GM12875 (cell line): ENCODE measurements at regions not wholly inside any gene's neighbourhood (a gene's known extent, or its start where the extent isn't known, plus 50 kb on each side); places are given as distances from the start of the nearest gene placed in this dataset.

Experiments
- H3K4me3 ChIP-seq: one replicate; pipeline ENCODE4 v1.5.1; 2011; ENCODE audit warnings: low read depth, low read length, control low read depth
- TF ChIP-seq, protein P1 (sequence below): IDR thresholded peaks from 2 replicates; pipeline ENCODE4 v1.5.1; 2011; ENCODE audit warnings: low read depth, mild to moderate bottlenecking, control low read depth, inconsistent platforms, low read length, moderate library complexity, borderline replicate concordance; ENCODE audit not compliant: insufficient read depth

- no peak overlapping the region for H3K4me3 ChIP-seq
- TF ChIP-seq, protein P1, sequence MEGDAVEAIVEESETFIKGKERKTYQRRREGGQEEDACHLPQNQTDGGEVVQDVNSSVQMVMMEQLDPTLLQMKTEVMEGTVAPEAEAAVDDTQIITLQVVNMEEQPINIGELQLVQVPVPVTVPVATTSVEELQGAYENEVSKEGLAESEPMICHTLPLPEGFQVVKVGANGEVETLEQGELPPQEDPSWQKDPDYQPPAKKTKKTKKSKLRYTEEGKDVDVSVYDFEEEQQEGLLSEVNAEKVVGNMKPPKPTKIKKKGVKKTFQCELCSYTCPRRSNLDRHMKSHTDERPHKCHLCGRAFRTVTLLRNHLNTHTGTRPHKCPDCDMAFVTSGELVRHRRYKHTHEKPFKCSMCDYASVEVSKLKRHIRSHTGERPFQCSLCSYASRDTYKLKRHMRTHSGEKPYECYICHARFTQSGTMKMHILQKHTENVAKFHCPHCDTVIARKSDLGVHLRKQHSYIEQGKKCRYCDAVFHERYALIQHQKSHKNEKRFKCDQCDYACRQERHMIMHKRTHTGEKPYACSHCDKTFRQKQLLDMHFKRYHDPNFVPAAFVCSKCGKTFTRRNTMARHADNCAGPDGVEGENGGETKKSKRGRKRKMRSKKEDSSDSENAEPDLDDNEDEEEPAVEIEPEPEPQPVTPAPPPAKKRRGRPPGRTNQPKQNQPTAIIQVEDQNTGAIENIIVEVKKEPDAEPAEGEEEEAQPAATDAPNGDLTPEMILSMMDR = no peak
Observed at GRCh38 chr2:121082191-121082590, 202.8 kb downstream of the TFCP2L1 start.

DNA sequence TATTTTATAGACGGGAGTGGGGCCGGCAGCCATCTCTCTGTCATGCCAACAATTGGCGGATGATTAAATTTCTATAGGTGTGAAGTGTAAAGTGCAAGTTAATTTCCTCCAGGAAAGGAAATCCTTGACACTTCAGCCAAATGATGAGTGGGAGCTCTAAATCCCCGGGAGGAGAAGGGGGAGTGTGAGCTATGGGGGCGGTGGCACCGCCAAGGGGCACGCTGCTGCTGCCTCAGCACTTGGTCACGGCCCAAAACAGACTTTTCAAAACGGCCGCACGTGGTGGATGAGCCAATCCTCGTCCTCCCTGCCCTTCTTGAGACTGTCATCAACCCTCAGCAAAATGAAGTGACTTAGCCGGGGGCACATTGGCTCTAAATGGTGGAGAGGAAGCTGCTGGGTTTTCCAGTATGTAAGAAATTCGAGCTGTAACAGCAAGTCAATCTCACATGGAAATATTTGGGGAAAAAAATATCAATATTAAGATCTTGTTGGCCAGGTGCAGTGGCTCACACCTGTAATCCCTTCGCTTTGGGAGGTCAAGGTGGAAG, 200.8 kb downstream of the TFCP2L1 start:
- H3K4me3 ChIP-seq = no peak overlapping the region
- TF ChIP-seq, protein P1 = no peak

- TF ChIP-seq, protein P1 = no peak
- H3K4me3 ChIP-seq = no peak overlapping the region
Observed at GRCh38 chr2:121085801-121086200, 199.2 kb downstream of the TFCP2L1 start.

- no peak overlapping the region for H3K4me3 ChIP-seq
- TF ChIP-seq, protein P1 = no peak
Observed at GRCh38 chr2:121086450-121086849, 198.6 kb downstream of the TFCP2L1 start.

GRCh38 chr2:121087117-121087516, 197.9 kb downstream of the TFCP2L1 start:
- TF ChIP-seq, protein P1 = no peak
- no peak overlapping the region for H3K4me3 ChIP-seq

DNA sequence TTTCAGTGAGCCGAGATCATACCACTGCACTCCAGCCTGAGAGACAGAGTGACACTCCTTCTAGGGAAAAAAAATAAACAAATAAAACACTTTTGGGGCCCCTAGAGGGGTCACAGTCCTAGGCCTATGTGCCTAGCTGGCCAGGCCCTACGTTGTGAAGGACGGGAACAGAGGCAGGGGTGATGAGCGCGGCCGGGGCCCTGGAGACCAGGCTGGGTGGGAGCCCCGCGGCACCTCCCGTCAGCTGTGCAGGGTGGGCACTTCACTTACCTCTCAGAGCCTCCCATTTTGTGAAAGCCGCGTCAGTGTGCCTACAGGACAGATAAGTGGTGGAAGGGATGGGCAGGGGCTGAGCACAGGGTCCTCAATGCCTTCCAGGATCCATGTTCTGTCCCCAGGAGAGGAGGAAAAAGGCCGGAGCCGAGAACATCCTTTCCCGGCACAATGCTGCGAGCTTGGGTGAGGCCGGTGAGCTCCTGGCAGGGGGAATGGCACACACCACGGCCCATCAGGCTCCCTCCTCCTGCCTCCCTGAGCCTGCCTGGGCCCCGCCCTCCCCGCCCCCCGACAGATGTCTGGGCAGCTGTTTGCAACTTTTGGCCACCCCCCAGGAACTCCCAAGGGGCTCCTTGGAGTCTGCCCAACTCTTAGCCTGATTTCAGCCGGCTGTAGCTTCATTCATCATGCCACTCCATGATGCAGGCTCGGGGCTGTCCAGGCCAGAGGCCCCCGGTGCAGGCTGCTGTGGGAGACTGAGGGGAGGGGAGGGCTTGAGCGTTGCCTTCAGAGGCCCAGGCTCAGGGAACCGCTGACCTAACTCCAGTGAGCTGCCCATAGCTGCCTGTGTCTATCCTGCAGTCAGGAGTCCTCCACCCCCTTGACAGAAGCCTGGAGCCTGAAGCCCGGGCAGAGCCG, 196.5 kb downstream of the TFCP2L1 start:
- TF ChIP-seq, protein P1 = no peak
- no peak overlapping the region for H3K4me3 ChIP-seq

DNA sequence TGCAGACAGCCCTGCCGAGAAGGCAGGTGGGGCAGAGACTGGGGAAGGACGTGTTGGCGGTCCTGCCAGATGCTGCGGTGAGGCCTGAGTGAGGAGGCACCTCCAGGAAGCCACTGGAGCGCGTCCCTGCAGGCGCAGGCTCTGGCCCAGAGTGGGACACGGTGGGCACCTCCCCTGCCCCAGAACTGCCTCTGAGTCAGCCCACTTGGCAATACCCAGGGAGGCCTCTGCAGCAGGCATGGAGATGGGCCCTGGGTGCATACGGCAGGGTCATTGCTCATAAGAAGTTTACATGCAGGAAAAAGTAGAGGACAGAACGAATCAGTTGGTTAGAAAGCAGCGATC, 195.9 kb downstream of the TFCP2L1 start:
- no peak overlapping the region for H3K4me3 ChIP-seq
- TF ChIP-seq, protein P1 = no peak
